ENCODE measurements at regions not wholly inside any gene's neighbourhood (a gene's known extent, or its start where the extent isn't known, plus 50 kb on each side); places are given as distances from the start of the nearest gene placed in this dataset.
A peak's percentile ranks its signal among the peaks of the same experiment; 100 is the strongest.
"Not testable (repeated sequence)": the region's sequence is repeated elsewhere in the genome, so short reads cannot be mapped to it uniquely, and the experiment has no call there.

- no peak for DNase-seq (ENCODE audit: low spot score)
These were observed 121.3 kb upstream of the SALL4 start for GRCh38 chr20:51923633-51924032.

GRCh38 chr20:51922812-51923211 is 120.5 kb upstream of the SALL4 start:
- not testable (repeated sequence) for DNase-seq (ENCODE audit: low spot score)

- no peak for DNase-seq (ENCODE audit: low spot score)
These were observed 116.2 kb upstream of the SALL4 start for GRCh38 chr20:51918561-51918960.

- DNase-seq (ENCODE audit: low spot score) = no peak
These were observed 115.7 kb upstream of the SALL4 start for GRCh38 chr20:51917886-51918535.

- no peak for DNase-seq (ENCODE audit: low spot score)
These were observed 113.9 kb upstream of the SALL4 start for GRCh38 chr20:51916244-51916643.

- no peak for DNase-seq (ENCODE audit: low spot score)
These were observed 112.4 kb upstream of the SALL4 start for GRCh38 chr20:51914758-51915157.

- DNase-seq (ENCODE audit: low spot score) = peak; percentile 43
These were observed 108.2 kb upstream of the SALL4 start for GRCh38 chr20:51910321-51911050.

GRCh38 chr20:51906679-51907078 is 104.4 kb upstream of the SALL4 start:
- no peak for DNase-seq (ENCODE audit: low spot score)

GRCh38 chr20:51906049-51906448 is 103.7 kb upstream of the SALL4 start:
- no peak for DNase-seq (ENCODE audit: low spot score)

- no peak for DNase-seq (ENCODE audit: low spot score)
These were observed 100.6 kb upstream of the SALL4 start for GRCh38 chr20:51902933-51903332.

- no peak for DNase-seq (ENCODE audit: low spot score)
These were observed 98.1 kb upstream of the SALL4 start for GRCh38 chr20:51900443-51900842.

GRCh38 chr20:51899674-51900073 is 97.4 kb upstream of the SALL4 start:
- no peak for DNase-seq (ENCODE audit: low spot score)

- DNase-seq (ENCODE audit: low spot score) = no peak
These were observed 96.5 kb upstream of the SALL4 start for GRCh38 chr20:51898788-51899187.

GRCh38 chr20:51894619-51895018 is 92.3 kb upstream of the SALL4 start:
- DNase-seq (ENCODE audit: low spot score) = no peak

GRCh38 chr20:51894201-51894600 is 91.9 kb upstream of the SALL4 start:
- no peak for DNase-seq (ENCODE audit: low spot score)

- no peak for DNase-seq (ENCODE audit: low spot score)
These were observed 91.4 kb upstream of the SALL4 start for GRCh38 chr20:51893723-51894122.

- DNase-seq (ENCODE audit: low spot score) = no peak
These were observed 87.7 kb upstream of the SALL4 start for GRCh38 chr20:51890003-51890402.

GRCh38 chr20:51889466-51889865 is 87.1 kb upstream of the SALL4 start:
- no peak for DNase-seq (ENCODE audit: low spot score)

- DNase-seq (ENCODE audit: low spot score) = no peak
These were observed 86.0 kb upstream of the SALL4 start for GRCh38 chr20:51888291-51888690.

- DNase-seq (ENCODE audit: low spot score) = no peak
These were observed 84.7 kb upstream of the SALL4 start for GRCh38 chr20:51886891-51887608.

- DNase-seq (ENCODE audit: low spot score) = peak; percentile 60
These were observed 84.0 kb upstream of the SALL4 start for GRCh38 chr20:51886341-51886740.

- DNase-seq (ENCODE audit: low spot score) = peak; percentile 47
These were observed 82.2 kb upstream of the SALL4 start for GRCh38 chr20:51884561-51884960.

- DNase-seq (ENCODE audit: low spot score) = no peak
These were observed 77.9 kb upstream of the SALL4 start for GRCh38 chr20:51880188-51880587.
